ENCODE measurements at regions not wholly inside any gene's neighbourhood (a gene's known extent, or its start where the extent isn't known, plus 50 kb on each side); places are given as distances from the start of the nearest gene placed in this dataset.

GRCh38 chr2:142827170-142827569 is 50.3 kb upstream of the KYNU start:
- TF ChIP-seq GATA3 (IDR thresholded peaks at IDR 0.05; ENCODE audit: low read depth, low read length) (no peak), GATA2 (IDR thresholded peaks at IDR 0.05; ENCODE audit: low read depth, low read length) (no peak)

- no peak for TF ChIP-seq GATA2 (IDR thresholded peaks at IDR 0.05; ENCODE audit: low read depth, low read length)
These were observed 51.6 kb upstream of the KYNU start for GRCh38 chr2:142825861-142826260.

DNA sequence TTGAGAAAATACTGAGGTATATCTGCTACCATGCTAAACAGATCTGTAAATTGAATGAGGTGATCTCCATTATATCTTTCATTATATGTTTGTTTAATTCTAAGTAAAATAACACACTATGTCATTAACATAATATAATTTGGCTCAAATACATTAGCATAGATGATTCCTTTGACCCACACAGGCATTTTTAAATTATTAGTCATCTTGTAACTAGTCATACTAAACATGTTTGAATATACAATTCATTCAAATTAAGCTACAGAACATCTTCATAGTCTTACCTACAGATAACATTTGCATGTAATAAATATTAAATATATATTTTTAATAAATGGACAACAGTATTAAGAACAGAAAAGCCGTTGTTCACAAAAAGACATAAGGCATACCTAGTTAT is 52.7 kb upstream of the KYNU start:
- TF ChIP-seq GATA2 (IDR thresholded peaks at IDR 0.05; ENCODE audit: low read depth, low read length) (no peak), GATA3 (IDR thresholded peaks at IDR 0.05; ENCODE audit: low read depth, low read length) (no peak)

DNA sequence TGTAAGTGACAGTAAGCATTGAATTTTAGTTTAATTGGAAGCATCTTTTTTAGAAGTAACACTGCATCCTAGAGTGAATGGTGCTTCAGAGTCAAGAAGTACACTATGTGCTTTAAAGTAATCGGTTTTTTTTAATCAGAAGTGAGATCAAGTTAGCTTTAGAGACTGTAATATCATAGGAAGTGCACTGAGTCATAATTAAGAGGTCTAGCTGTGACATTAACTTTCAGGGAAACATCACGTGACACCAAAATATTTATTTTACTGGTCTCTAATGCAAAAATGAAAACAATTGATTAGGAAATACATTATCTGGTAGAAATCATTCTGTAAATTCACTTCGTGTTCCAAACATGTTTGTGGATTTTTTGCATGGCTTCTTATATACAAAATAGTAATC is 55.3 kb upstream of the KYNU start:
- TF ChIP-seq GATA2 (IDR thresholded peaks at IDR 0.05; ENCODE audit: low read depth, low read length) (no peak), GATA3 (IDR thresholded peaks at IDR 0.05; ENCODE audit: low read depth, low read length) (no peak)

DNA sequence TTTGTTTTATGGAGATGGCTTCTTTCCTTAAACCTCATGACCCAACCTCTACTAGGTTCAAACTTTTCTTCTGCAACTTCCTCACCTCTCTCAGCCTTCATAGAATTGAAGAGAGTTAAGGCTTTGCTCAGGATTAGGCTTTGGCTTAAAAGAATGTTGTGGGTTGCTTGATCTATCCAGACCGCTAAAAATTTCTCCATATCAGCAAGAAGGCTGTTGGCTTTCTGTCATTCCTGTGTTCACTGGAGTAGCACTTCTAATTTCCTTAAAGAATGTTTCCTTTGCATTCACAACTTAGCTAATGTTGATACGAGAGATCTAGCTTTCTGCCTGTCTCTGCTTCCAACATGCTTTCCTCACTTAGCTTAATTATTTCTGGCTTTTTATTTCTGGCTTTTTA is 58.1 kb upstream of the KYNU start:
- TF ChIP-seq GATA2 (IDR thresholded peaks at IDR 0.05; ENCODE audit: low read depth, low read length), result no peak
- TF ChIP-seq GATA3 (IDR thresholded peaks at IDR 0.05; ENCODE audit: low read depth, low read length), result no peak

- TF ChIP-seq GATA2 (IDR thresholded peaks at IDR 0.05; ENCODE audit: low read depth, low read length), result no peak
- no peak for TF ChIP-seq GATA3 (IDR thresholded peaks at IDR 0.05; ENCODE audit: low read depth, low read length)
These were observed 62.1 kb upstream of the KYNU start for GRCh38 chr2:142815375-142815774.

- no peak for TF ChIP-seq GATA3 (IDR thresholded peaks at IDR 0.05; ENCODE audit: low read depth, low read length)
- TF ChIP-seq GATA2 (IDR thresholded peaks at IDR 0.05; ENCODE audit: low read depth, low read length), result no peak
These were observed 63.3 kb upstream of the KYNU start for GRCh38 chr2:142813830-142814829.

DNA sequence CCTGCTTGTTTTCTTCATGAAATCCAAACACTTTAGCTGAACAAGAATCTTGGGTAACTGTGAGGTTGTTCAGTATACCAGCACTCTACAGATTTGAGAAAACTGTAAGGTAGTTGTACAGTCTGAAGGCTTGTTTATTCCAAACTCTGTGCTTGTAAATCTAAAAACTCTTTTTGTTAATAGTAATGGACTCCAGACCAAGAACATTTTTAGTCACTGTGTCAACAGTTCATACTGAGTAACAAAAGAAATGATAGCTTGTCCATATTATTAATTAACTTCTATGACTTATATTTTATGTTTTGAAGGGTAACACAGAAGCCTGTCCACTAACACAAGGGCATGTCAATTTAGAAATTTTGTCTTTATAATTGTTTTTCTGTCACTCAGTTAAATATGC is 72.2 kb upstream of the KYNU start:
- TF ChIP-seq GATA2 (IDR thresholded peaks at IDR 0.05; ENCODE audit: low read depth, low read length), result no peak
- no peak for TF ChIP-seq GATA3 (IDR thresholded peaks at IDR 0.05; ENCODE audit: low read depth, low read length)

- no peak for TF ChIP-seq GATA2 (IDR thresholded peaks at IDR 0.05; ENCODE audit: low read depth, low read length)
- no peak for TF ChIP-seq GATA3 (IDR thresholded peaks at IDR 0.05; ENCODE audit: low read depth, low read length)
These were observed 74.3 kb upstream of the KYNU start for GRCh38 chr2:142803158-142803557.

DNA sequence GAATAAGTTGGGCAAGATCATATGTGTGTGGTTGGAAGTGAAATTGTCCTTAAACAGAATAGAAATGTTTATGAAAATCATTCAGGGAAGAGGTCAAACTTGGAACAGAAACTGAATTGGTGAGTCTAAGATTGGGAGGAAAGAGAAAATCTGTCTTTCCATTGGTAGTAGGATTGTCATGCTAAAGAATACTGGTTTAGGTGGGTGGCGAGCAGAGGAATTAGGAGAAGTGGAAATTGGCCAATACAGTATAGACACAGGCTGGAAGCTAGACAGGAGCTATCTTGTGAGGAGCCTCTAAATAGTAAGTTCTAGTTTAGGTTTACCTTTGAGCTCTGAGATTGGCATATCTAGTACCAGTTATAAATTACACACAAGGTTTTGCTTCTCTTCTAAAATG is 80.9 kb upstream of the KYNU start:
- no peak for TF ChIP-seq GATA2 (IDR thresholded peaks at IDR 0.05; ENCODE audit: low read depth, low read length)
- no peak for TF ChIP-seq GATA3 (IDR thresholded peaks at IDR 0.05; ENCODE audit: low read depth, low read length)

DNA sequence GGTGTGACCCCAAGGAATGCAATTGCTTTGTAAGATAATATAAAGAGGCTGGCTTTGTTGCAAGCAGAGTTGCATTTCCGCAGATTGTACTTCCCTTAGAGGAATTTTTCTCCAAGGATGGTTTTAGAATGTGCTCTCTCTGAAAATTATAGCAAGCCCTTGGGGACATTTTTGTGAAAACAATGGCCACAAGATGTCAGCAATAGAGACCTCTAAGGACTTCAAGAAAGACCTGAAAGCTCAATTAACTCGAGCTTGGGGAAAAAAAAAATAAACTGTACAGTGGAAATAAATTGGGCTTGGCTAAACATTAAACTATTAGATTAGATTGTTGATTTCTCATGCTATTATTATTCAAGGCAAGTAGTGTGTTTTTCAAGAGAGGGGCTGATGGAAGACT is 81.3 kb upstream of the KYNU start:
- TF ChIP-seq GATA2 (IDR thresholded peaks at IDR 0.05; ENCODE audit: low read depth, low read length) (no peak), GATA3 (IDR thresholded peaks at IDR 0.05; ENCODE audit: low read depth, low read length) (no peak)

GRCh38 chr2:142794850-142795249 is 82.6 kb upstream of the KYNU start:
- TF ChIP-seq GATA3 (IDR thresholded peaks at IDR 0.05; ENCODE audit: low read depth, low read length) (no peak), GATA2 (IDR thresholded peaks at IDR 0.05; ENCODE audit: low read depth, low read length) (no peak)

DNA sequence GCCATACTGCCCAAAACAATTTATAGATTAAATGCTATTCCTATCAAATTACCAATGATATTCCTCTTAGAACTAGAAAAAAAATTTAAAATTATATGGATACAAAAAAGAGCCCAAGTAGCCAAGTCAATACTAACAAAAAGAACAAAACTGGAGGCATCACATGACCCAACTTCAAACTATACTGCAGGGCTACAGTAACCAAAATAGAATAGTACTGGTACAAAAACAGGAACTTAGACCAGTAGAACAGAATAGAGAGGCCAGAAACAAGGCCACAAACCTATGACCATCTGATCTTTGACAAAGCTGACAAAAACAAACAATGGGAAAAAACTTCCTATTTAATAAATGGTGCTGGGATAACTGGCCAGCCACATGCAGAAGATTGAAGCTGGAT is 86.1 kb upstream of the KYNU start:
- TF ChIP-seq GATA2 (IDR thresholded peaks at IDR 0.05; ENCODE audit: low read depth, low read length) (no peak), GATA3 (IDR thresholded peaks at IDR 0.05; ENCODE audit: low read depth, low read length) (no peak)

DNA sequence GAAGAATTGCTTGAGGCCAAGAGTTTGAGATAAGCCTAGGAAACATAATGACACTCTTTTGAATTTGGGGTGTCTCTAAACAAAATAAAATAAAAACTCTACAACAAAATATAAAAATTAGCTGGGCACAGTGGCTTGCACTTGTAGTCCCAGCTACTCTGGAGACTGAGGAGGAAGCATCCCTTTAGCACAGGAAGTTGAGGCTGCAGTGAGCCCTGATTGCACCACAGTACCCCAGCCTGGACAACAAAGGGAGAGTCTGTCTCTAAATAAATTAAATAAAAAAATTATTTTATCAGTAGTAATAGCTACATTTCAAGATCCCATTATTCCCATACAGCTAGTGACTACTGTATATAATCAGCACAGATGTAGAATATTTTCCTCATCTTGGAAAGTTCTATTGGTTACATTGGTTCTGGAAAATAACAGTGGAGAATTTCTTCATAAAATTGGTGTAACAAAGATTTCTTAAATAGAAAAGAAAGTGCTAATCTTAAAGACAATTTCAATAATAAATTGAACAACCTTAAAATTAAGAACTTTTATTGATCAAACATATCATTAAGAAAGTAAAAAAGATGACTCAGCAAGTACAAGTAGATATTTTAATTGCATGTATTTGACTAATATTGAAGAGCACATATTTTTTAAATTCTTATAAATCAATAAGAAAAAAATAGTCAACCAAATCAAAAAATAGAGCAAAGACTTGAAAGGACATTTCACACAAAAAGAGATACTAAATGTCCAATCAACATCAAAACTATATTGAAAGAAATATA is 90.4 kb upstream of the KYNU start:
- TF ChIP-seq GATA2 (IDR thresholded peaks at IDR 0.05; ENCODE audit: low read depth, low read length), result no peak
- TF ChIP-seq GATA3 (IDR thresholded peaks at IDR 0.05; ENCODE audit: low read depth, low read length), result no peak
